ENCODE measurements at regions not wholly inside any gene's neighbourhood (a gene's known extent, or its start where the extent isn't known, plus 50 kb on each side); places are given as distances from the start of the nearest gene placed in this dataset.

DNA sequence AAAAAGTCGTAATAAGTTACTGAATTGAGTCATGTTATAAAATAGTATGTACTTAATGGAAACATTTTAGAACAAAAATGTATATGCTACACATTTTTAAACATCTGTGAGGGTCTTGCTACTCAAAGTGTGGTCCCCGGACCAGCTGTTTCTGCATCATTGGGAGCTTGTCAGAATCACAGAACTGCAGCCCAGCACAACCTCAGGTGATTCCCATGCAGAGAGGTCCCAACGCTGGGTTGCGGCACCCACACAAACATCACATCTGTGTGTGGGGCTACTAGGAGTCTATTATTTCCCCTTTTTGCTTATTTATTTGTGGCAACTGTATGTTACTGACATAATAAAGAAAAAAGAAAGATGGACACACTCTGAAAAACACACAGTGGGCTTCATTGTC, 146.6 kb downstream of the BMS1 start:
- TF ChIP-seq TAF1 (IDR thresholded peaks at IDR 0.05; ENCODE audit: borderline replicate concordance, low read depth, low read length) (no peak), POLR2AphosphoS5 (IDR thresholded peaks at IDR 0.05; ENCODE audit: low read depth, low read length) (no peak), POLR2A (IDR thresholded peaks at IDR 0.05; ENCODE audit: low read depth, low read length) (no peak)

All from GM12892 (cell line).